H1 (cell line): ENCODE measurements at regions not wholly inside any gene's neighbourhood (a gene's known extent, or its start where the extent isn't known, plus 50 kb on each side); places are given as distances from the start of the nearest gene placed in this dataset.

Source experiments
- ATF2 ChIP-seq: IDR thresholded peaks from 2 replicates; pipeline ENCODE4 v1.6.1; 2012; ENCODE audit warnings: low read length, inconsistent platforms
- BRCA1 ChIP-seq: IDR thresholded peaks from 2 replicates; pipeline ENCODE4 v1.6.1; 2012; ENCODE audit warnings: low read depth, low read length, improper control_type of control experiment
- CHD2 ChIP-seq: IDR thresholded peaks from 2 replicates; pipeline ENCODE4 v1.6.1; 2012; ENCODE audit warnings: low read length, improper control_type of control experiment
- CTCF ChIP-seq, 3 experiments: IDR thresholded peaks; 1 replicate in 2 of 3; 2 replicates in 1 of 3; pipeline versions ENCODE4 v1.5.1 to v1.6.1; 2011; ENCODE audit warnings: low read length in 3 of 3, mild to moderate bottlenecking in 3 of 3, inconsistent platforms in 2 of 3, low read depth in 1 of 3, moderate library complexity in 1 of 3; ENCODE audit not compliant: insufficient read depth in 1 of 3; ENCODE audit errors: control extremely low read depth in 1 of 3
- EP300 ChIP-seq, 2 experiments: IDR thresholded peaks; 1 replicate in 1 of 2; 2 replicates in 1 of 2; pipeline ENCODE4 v1.6.1; 2011 to 2012; ENCODE audit warnings: low read depth in 2 of 2, low read length in 2 of 2, mild to moderate bottlenecking in 2 of 2, borderline replicate concordance in 1 of 2, inconsistent platforms in 1 of 2, moderate library complexity in 1 of 2
- EZH2 ChIP-seq: fragments of 200-600 bp; sonication (generic); IDR thresholded peaks from 2 replicates; pipeline ENCODE4 v1.7.1; 2012; ENCODE audit warnings: low read depth, mild to moderate bottlenecking, moderate library complexity, low read length, inconsistent platforms; ENCODE audit not compliant: severe bottlenecking
- GTF2F1 ChIP-seq: IDR thresholded peaks from 2 replicates; pipeline ENCODE4 v1.6.1; 2012; ENCODE audit warnings: low read depth, low read length, improper control_type of control experiment, borderline replicate concordance
- KDM5A ChIP-seq: fragments of 200-600 bp; IDR thresholded peaks from 2 replicates; pipeline ENCODE4 v1.7.1; 2012; ENCODE audit warnings: mild to moderate bottlenecking, low read length, inconsistent platforms, mixed read lengths
- MAX ChIP-seq: IDR thresholded peaks from 2 replicates; pipeline ENCODE4 v1.6.1; 2012; ENCODE audit warnings: inconsistent platforms
- NANOG ChIP-seq: IDR thresholded peaks from 2 replicates; pipeline ENCODE4 v1.6.1; 2011; ENCODE audit warnings: low read length, low read depth, mild to moderate bottlenecking, inconsistent platforms; ENCODE audit not compliant: insufficient read depth, poor library complexity, severe bottlenecking
- POLR2A ChIP-seq, 2 experiments: IDR thresholded peaks; 1 replicate in 1 of 2; 2 replicates in 1 of 2; pipeline ENCODE4 v1.6.1; 2011; ENCODE audit warnings: low read depth in 2 of 2, low read length in 2 of 2, mild to moderate bottlenecking in 2 of 2; ENCODE audit errors: control extremely low read depth in 1 of 2
- POLR2AphosphoS5 ChIP-seq: IDR thresholded peaks from 2 replicates; pipeline ENCODE4 v1.6.1; 2011; ENCODE audit warnings: low read depth, low read length
- SUZ12 ChIP-seq: fragments of 200-600 bp; sonication (generic); IDR thresholded peaks from 2 replicates; pipeline ENCODE4 v1.6.1; 2012; ENCODE audit warnings: mild to moderate bottlenecking, inconsistent platforms, low read length, moderate library complexity, mixed read lengths
- TBP ChIP-seq: IDR thresholded peaks from 2 replicates; pipeline ENCODE4 v1.6.1; 2011; ENCODE audit warnings: low read depth, low read length, improper control_type of control experiment

- TF ChIP-seq MAX (no peak), GTF2F1 (no peak), ATF2 (no peak), CHD2 (no peak), POLR2AphosphoS5 (no peak), KDM5A (no peak), CTCF (IDR thresholded peaks at IDR 0.05; ENCODE audit: control extremely low read depth in 1 of 3, insufficient read depth in 1 of 3, low read depth in 1 of 3, low read length in 3 of 3) (no peak), BRCA1 (no peak), SUZ12 (no peak), EZH2 (no peak), NANOG (no peak), EP300 (IDR thresholded peaks at IDR 0.05; ENCODE audit: borderline replicate concordance in 1 of 2, low read depth in 2 of 2, low read length in 2 of 2) (no peak), POLR2A (IDR thresholded peaks at IDR 0.05; ENCODE audit: control extremely low read depth in 1 of 2, low read depth in 2 of 2, low read length in 2 of 2) (no peak), TBP (no peak)
These were observed 70.2 kb upstream of the BRWD3 start for GRCh38 chrX:80879916-80880315.
